SK-N-SH treated with all-trans-retinoic acid at 6 μM for 48 hours (cell line): ENCODE measurements at regions not wholly inside any gene's neighbourhood (a gene's known extent, or its start where the extent isn't known, plus 50 kb on each side); places are given as distances from the start of the nearest gene placed in this dataset.

ENCODE experiments used
- ATAC-seq: fragments of 200-7000 bp; cut with Tn5 transposase; 3 replicates; pipeline ENCODE4 v1.9.1; 2020; ENCODE audit warnings: mild to moderate bottlenecking, moderate library complexity
- ARNTL ChIP-seq: fragments of 450-650 bp; formaldehyde crosslinking; IDR thresholded peaks from 2 replicates; pipeline ENCODE4 v1.5.0; 2020; ENCODE audit warnings: low read depth, mild to moderate bottlenecking, moderate library complexity, borderline replicate concordance
- BACH2 ChIP-seq: fragments of 250-450 bp; sonication (Bioruptor Pico); IDR thresholded peaks from 2 replicates; pipeline ENCODE4 v1.9.0; 2021; ENCODE audit warnings: mild to moderate bottlenecking, borderline replicate concordance
- CREB5 ChIP-seq: fragments of 250-450 bp; sonication (Bioruptor Pico); IDR thresholded peaks from 2 replicates; pipeline ENCODE4 v1.5.1; 2020; ENCODE audit warnings: low read depth, mild to moderate bottlenecking, moderate library complexity
- CSDC2 ChIP-seq: fragments of 250-450 bp; sonication (Bioruptor Pico); IDR thresholded peaks from 2 replicates; pipeline ENCODE4 v1.5.0; 2020; ENCODE audit warnings: mild to moderate bottlenecking, moderate library complexity
- CSRNP3 ChIP-seq: fragments of 250-450 bp; sonication (Bioruptor Pico); IDR thresholded peaks from 2 replicates; pipeline ENCODE4 v1.5.1; 2021; ENCODE audit warnings: mild to moderate bottlenecking, moderate library complexity
- ESRRG ChIP-seq: fragments of 250-450 bp; sonication (Bioruptor Pico); IDR thresholded peaks from 2 replicates; pipeline ENCODE4 v1.6.1; 2021; ENCODE audit warnings: mild to moderate bottlenecking
- GLIS3 ChIP-seq: fragments of 250-450 bp; sonication (Bioruptor Pico); IDR thresholded peaks from 2 replicates; pipeline ENCODE4 v1.5.0; 2020; ENCODE audit warnings: mild to moderate bottlenecking, moderate library complexity
- ISL1 ChIP-seq: fragments of 250-450 bp; sonication (Bioruptor Pico); IDR thresholded peaks from 2 replicates; pipeline ENCODE4 v2.1.2; 2022; ENCODE audit warnings: mild to moderate bottlenecking, moderate library complexity
- OSR1 ChIP-seq: fragments of 250-450 bp; sonication (Bioruptor Pico); IDR thresholded peaks from 2 replicates; pipeline ENCODE4 v1.8.0; 2022; ENCODE audit warnings: moderate library complexity, mild to moderate bottlenecking, inconsistent platforms
- PATZ1 ChIP-seq: fragments of 250-450 bp; sonication (Bioruptor Pico); IDR thresholded peaks from 2 replicates; pipeline ENCODE4 v1.8.0; 2020; ENCODE audit warnings: mild to moderate bottlenecking, moderate library complexity, borderline replicate concordance
- POU6F1 ChIP-seq: fragments of 250-450 bp; sonication (Bioruptor Pico); IDR thresholded peaks from 2 replicates; pipeline ENCODE4 v1.8.0; 2021; ENCODE audit warnings: low read depth, mild to moderate bottlenecking, moderate library complexity, borderline replicate concordance
- PPARA ChIP-seq: fragments of 250-450 bp; sonication (Bioruptor Pico); IDR thresholded peaks from 2 replicates; pipeline ENCODE4 v1.5.0; 2020; ENCODE audit warnings: mild to moderate bottlenecking, borderline replicate concordance
- RARB ChIP-seq: fragments of 250-450 bp; sonication (Bioruptor Pico); IDR thresholded peaks from 2 replicates; pipeline ENCODE4 v1.8.0; 2021; ENCODE audit warnings: mild to moderate bottlenecking, moderate library complexity
- SNAI2 ChIP-seq: fragments of 250-450 bp; sonication (Bioruptor Pico); IDR thresholded peaks from 2 replicates; pipeline ENCODE4 v1.5.0; 2020; ENCODE audit warnings: mild to moderate bottlenecking, moderate library complexity
- TCF4 ChIP-seq: fragments of 250-450 bp; sonication (Bioruptor Pico); IDR thresholded peaks from 2 replicates; pipeline ENCODE4 v1.8.0; 2021; ENCODE audit warnings: mild to moderate bottlenecking, moderate library complexity, borderline replicate concordance
- TOX ChIP-seq: fragments of 250-450 bp; sonication (Bioruptor Pico); IDR thresholded peaks from 2 replicates; pipeline ENCODE4 v1.8.0; 2021; ENCODE audit warnings: mild to moderate bottlenecking, moderate library complexity, borderline replicate concordance
- TSHZ2 ChIP-seq: fragments of 250-450 bp; sonication (Bioruptor Pico); IDR thresholded peaks from 2 replicates; pipeline ENCODE4 v1.5.0; 2020; ENCODE audit warnings: mild to moderate bottlenecking, moderate library complexity
- ZFP3 ChIP-seq: fragments of 250-450 bp; sonication (Bioruptor Pico); IDR thresholded peaks from 2 replicates; pipeline ENCODE4 v1.5.0; 2020; ENCODE audit warnings: mild to moderate bottlenecking, moderate library complexity
- ZNF565 ChIP-seq: fragments of 450-650 bp; formaldehyde crosslinking; conservative IDR thresholded peaks from 2 replicates; pipeline ENCODE4 v1.5.0; 2020; ENCODE audit warnings: low read depth, mild to moderate bottlenecking, moderate library complexity
- ZNF70 ChIP-seq: fragments of 450-650 bp; formaldehyde crosslinking; IDR thresholded peaks from 2 replicates; pipeline ENCODE4 v1.5.0; 2020; ENCODE audit warnings: mild to moderate bottlenecking, moderate library complexity
- ZNF8 ChIP-seq: fragments of 450-650 bp; formaldehyde crosslinking; IDR thresholded peaks from 2 replicates; pipeline ENCODE4 v1.5.0; 2020; ENCODE audit warnings: mild to moderate bottlenecking, moderate library complexity

GRCh38 chr18:5065615-5066014, 131.4 kb downstream of the AKAIN1 start:
- TF ChIP-seq CREB5 (no peak), PPARA (CRISPR knock-in tag) (no peak)
- ATAC-seq, result no peak

- ATAC-seq, result no peak
- TF ChIP-seq OSR1 (CRISPR knock-in tag) (no peak), BACH2 (no peak), ZNF70 (no peak)
- TF ChIP-seq, all 23 proteins: peak for 0
Observed at GRCh38 chr18:5064841-5065370, 132.2 kb downstream of the AKAIN1 start.

- TF ChIP-seq ZFP3 (no peak), ESRRG (CRISPR knock-in tag) (no peak), CSDC2 (CRISPR knock-in tag) (no peak)
Observed at GRCh38 chr18:5061785-5062184, 135.3 kb downstream of the AKAIN1 start.

GRCh38 chr18:5060543-5060942, 136.5 kb downstream of the AKAIN1 start:
- ATAC-seq, result no peak
- TF ChIP-seq ZNF565 (CRISPR knock-in tag), result no peak
- no peak for TF ChIP-seq ISL1 (CRISPR knock-in tag)
- TF ChIP-seq SNAI2 (CRISPR knock-in tag), result no peak
- no peak for TF ChIP-seq PATZ1 (CRISPR knock-in tag)
- TF ChIP-seq TSHZ2 (CRISPR knock-in tag), result no peak
- no peak for TF ChIP-seq CSDC2 (CRISPR knock-in tag)
- no peak for TF ChIP-seq ZNF8 (CRISPR knock-in tag)
- TF ChIP-seq TCF4 (CRISPR knock-in tag), result no peak
- TF ChIP-seq CSRNP3 (CRISPR knock-in tag), result no peak
- no peak for TF ChIP-seq TOX (CRISPR knock-in tag)
- TF ChIP-seq GLIS3, result no peak
- no peak for TF ChIP-seq ZNF70
- TF ChIP-seq ESRRG (CRISPR knock-in tag), result no peak
- TF ChIP-seq POU6F1, result no peak
- TF ChIP-seq RARB (CRISPR knock-in tag), result no peak
- no peak for TF ChIP-seq PPARA (CRISPR knock-in tag)
- TF ChIP-seq ZFP3, result no peak
- TF ChIP-seq ARNTL (CRISPR knock-in tag), result no peak
- TF ChIP-seq CREB5, result no peak
- TF ChIP-seq, all 23 proteins: peak for 0

More at GRCh38 chr18:5061785-5062184, 135.3 kb downstream of the AKAIN1 start:
- ATAC-seq, result no peak
